ENCODE measurements at regions not wholly inside any gene's neighbourhood (a gene's known extent, or its start where the extent isn't known, plus 50 kb on each side); places are given as distances from the start of the nearest gene placed in this dataset.

GRCh38 chr11:45057938-45058646 is 88.3 kb upstream of the PRDM11 start:
- Histone ChIP-seq H3K4me1 (0 out of 3 replicates have a peak, but pooled peaks cover 4% of the 10 kb centered on the region), H3K4me3 (no peak overlapping the region), H3K27ac (no peak overlapping the region), H3K9me3 (no peaks in the 10 kb centered on the region), H3K4me2 (no peak overlapping the region)
- no peak for FAIRE-seq
- WGBS (ENCODE audit: missing lambda C conversion rate) = 67% methylated on average over 5 of the region's 5 CpGs
- no peak for DNase-seq (ENCODE audit: low read depth in 1 of 2, low spot score in 1 of 2)
- ATAC-seq = no peak
- TF ChIP-seq CTCF (IDR thresholded peaks at IDR 0.05) (no peak), PHF8 (IDR thresholded peaks at IDR 0.05; ENCODE audit: borderline replicate concordance, low read depth) (no peak), MYC (IDR thresholded peaks at IDR 0.05; ENCODE audit: borderline replicate concordance, low read length) (no peak), USF2 (IDR thresholded peaks at IDR 0.05) (no peak), MAZ (IDR thresholded peaks at IDR 0.05; ENCODE audit: borderline replicate concordance, low read depth, low read length) (no peak), HES2 (IDR thresholded peaks at IDR 0.05) (no peak), TFCP2L1 (CRISPR knock-in tag; IDR thresholded peaks at IDR 0.05) (no peak), HOXB13 (CRISPR knock-in tag; IDR thresholded peaks at IDR 0.05; ENCODE audit: low read depth) (no peak), KDM5A (IDR thresholded peaks at IDR 0.05) (no peak), ATOH8 (CRISPR knock-in tag; IDR thresholded peaks at IDR 0.05; ENCODE audit: low read depth) (no peak), FOSB (CRISPR knock-in tag; IDR thresholded peaks at IDR 0.05) (no peak), CHD4 (IDR thresholded peaks at IDR 0.05; ENCODE audit: borderline replicate concordance) (no peak), JUNB (IDR thresholded peaks at IDR 0.05) (no peak), POLR2AphosphoS2 (conservative IDR thresholded peaks at IDR 0.05; ENCODE audit: low read length) (no peak), SMC3 (IDR thresholded peaks at IDR 0.05) (no peak), FOSL2 (IDR thresholded peaks at IDR 0.05) (no peak), FOSL2 (CRISPR knock-in tag; IDR thresholded peaks at IDR 0.05) (no peak), CHD2 (IDR thresholded peaks at IDR 0.05; ENCODE audit: low read length, partially characterized antibody) (no peak), HMGXB4 (CRISPR knock-in tag; IDR thresholded peaks at IDR 0.05; ENCODE audit: borderline replicate concordance) (no peak), CBX2 (IDR thresholded peaks at IDR 0.05; ENCODE audit: borderline replicate concordance, low read depth) (no peak)
- ChIA-PET POLR2A (no interaction called here), CTCF (interaction anchor here (3.7 to 5.3 kb wide), 2 partner anchors 45 to 122 kb away, joined by 11 to 17 read pairs; no protein-coding TSS in a partner anchor)

GRCh38 chr11:45058647-45058950 is 87.8 kb upstream of the PRDM11 start:
- no peak for TF ChIP-seq HOXA7 (CRISPR knock-in tag; IDR thresholded peaks at IDR 0.05)
- TF ChIP-seq RAD21 (conservative IDR thresholded peaks at IDR 0.05 in 1 of 2, IDR thresholded peaks at IDR 0.05 in 1 of 2) = no peak
- POLR2A ChIA-PET = no interaction called here
- no peak for ATAC-seq
- no peak overlapping the region for H3K4me2 ChIP-seq
- no peak overlapping the region for H3K4me3 ChIP-seq
- CTCF ChIA-PET = interaction anchor here (3.7 to 5.3 kb wide), 2 partner anchors 44 to 122 kb away, joined by 11 to 17 read pairs; no protein-coding TSS in a partner anchor
- DNase-seq (ENCODE audit: low read depth in 1 of 2, low spot score in 1 of 2) = no peak
- H3K4me1 ChIP-seq = 0 out of 3 replicates have a peak, but pooled peaks cover 4% of the 10 kb centered on the region
- no peak for FAIRE-seq
- no peaks in the 10 kb centered on the region for H3K9me3 ChIP-seq
- H3K27ac ChIP-seq = no peak overlapping the region
- WGBS (ENCODE audit: missing lambda C conversion rate) = 48% methylated on average over 3 of the region's 3 CpGs

Measured in A549 (cell line).